Keratinocyte (primary cell): ENCODE measurements at regions not wholly inside any gene's neighbourhood (a gene's known extent, or its start where the extent isn't known, plus 50 kb on each side); places are given as distances from the start of the nearest gene placed in this dataset.

Source experiments
- DNase-seq: peaks from one replicate; pipeline ENCODE4 v3.0.0-alpha.2; 2011; ENCODE audit warnings: low read depth, missing footprints, low spot score
- FAIRE-seq: peaks from 2 replicates; lab custom pipeline; 2011; peaks lifted over from hg19 to GRCh38; lab: Jason Lieb, UNC
- H2AFZ ChIP-seq: 2 replicates; pipeline ENCODE4 v1.6.0; 2012; ENCODE audit warnings: low read length, control low read depth, inconsistent platforms; ENCODE audit not compliant: control insufficient read depth
- H3K27ac ChIP-seq: 2 replicates; pipeline ENCODE4 v1.5.1; 2011; ENCODE audit warnings: low read length; ENCODE audit not compliant: control insufficient read depth, insufficient read depth
- H3K27me3 ChIP-seq: 3 replicates; pipeline ENCODE4 v1.6.0; 2011; ENCODE audit warnings: low read length; ENCODE audit not compliant: control insufficient read depth, insufficient read depth; ENCODE audit errors: extremely low read depth
- H3K36me3 ChIP-seq, 2 experiments: 2 replicates in 1 of 2; 3 replicates in 1 of 2; pipeline ENCODE4 v1.5.1; 2011; ENCODE audit warnings: low read length in 2 of 2, mild to moderate bottlenecking in 1 of 2; ENCODE audit not compliant: control insufficient read depth in 2 of 2, insufficient read depth in 2 of 2; ENCODE audit errors: extremely low read depth in 1 of 2
- H3K4me1 ChIP-seq: 3 replicates; pipeline ENCODE4 v1.5.1; 2011; ENCODE audit warnings: low read length; ENCODE audit not compliant: control insufficient read depth, insufficient read depth; ENCODE audit errors: extremely low read depth
- H3K4me2 ChIP-seq: 3 replicates; pipeline ENCODE4 v1.6.0; 2011; ENCODE audit warnings: low read depth, low read length; ENCODE audit not compliant: control insufficient read depth, insufficient read depth; ENCODE audit errors: extremely low read depth
- H3K4me3 ChIP-seq, 3 experiments: fragments of 200-600 bp in 1 of 3; sonication (generic) in 1 of 3; 2 replicates in 2 of 3; 3 replicates in 1 of 3; pipeline ENCODE4 v1.5.1; 2011 to 2016; ENCODE audit warnings: low read length in 3 of 3, mild to moderate bottlenecking in 3 of 3, control low read depth in 2 of 3, inconsistent platforms in 1 of 3, low read depth in 1 of 3, mixed read lengths in 1 of 3, mixed run types in 1 of 3, moderate library complexity in 1 of 3; ENCODE audit not compliant: control insufficient read depth in 2 of 3, insufficient read depth in 2 of 3; ENCODE audit errors: extremely low read depth in 1 of 3
- H3K79me2 ChIP-seq: 2 replicates; pipeline ENCODE4 v1.6.0; 2012; ENCODE audit warnings: low read length; ENCODE audit not compliant: control insufficient read depth, insufficient read depth
- H3K9ac ChIP-seq: 3 replicates; pipeline ENCODE4 v1.6.0; 2011; ENCODE audit warnings: low read length; ENCODE audit not compliant: control insufficient read depth, insufficient read depth; ENCODE audit errors: extremely low read depth
- H3K9me1 ChIP-seq: 3 replicates; pipeline ENCODE4 v1.6.0; 2011; ENCODE audit warnings: low read length; ENCODE audit not compliant: control insufficient read depth, insufficient read depth; ENCODE audit errors: extremely low read depth
- H3K9me3 ChIP-seq: 2 replicates; pipeline ENCODE4 v1.5.1; 2012; ENCODE audit warnings: low read depth, low read length; ENCODE audit not compliant: control insufficient read depth
- H4K20me1 ChIP-seq: 3 replicates; pipeline ENCODE4 v1.6.0; 2011; ENCODE audit warnings: low read length; ENCODE audit not compliant: control insufficient read depth, insufficient read depth; ENCODE audit errors: extremely low read depth
- EZH2 ChIP-seq: IDR thresholded peaks from one replicate; pipeline ENCODE4 v1.6.1; 2012; ENCODE audit warnings: inconsistent platforms, mild to moderate bottlenecking, low read length, moderate library complexity
- dilution Hi-C: fragments of 300-500 bp; cut with MboI; formaldehyde crosslinking; loops from one replicate; pipeline ENCODE4 v1.7.0; 2020; ENCODE audit warnings: low sequenced_read_pairs; ENCODE audit not compliant: extremely low pct_ligation_motif_present
- TF ChIP-seq, protein P1 (sequence below), 3 experiments: IDR thresholded peaks in 1 of 3; conservative IDR thresholded peaks in 1 of 3; optimal IDR thresholded peaks in 1 of 3; 2 replicates in 2 of 3; 3 replicates in 1 of 3; pipeline versions ENCODE3 to v1.5.1; 2011; ENCODE audit warnings: low read length in 3 of 3, mild to moderate bottlenecking in 3 of 3, moderate library complexity in 2 of 3, control low read depth in 1 of 3, inconsistent platforms in 1 of 3; ENCODE audit not compliant: insufficient read depth in 2 of 3; ENCODE audit errors: extremely low read depth in 1 of 3

DNA sequence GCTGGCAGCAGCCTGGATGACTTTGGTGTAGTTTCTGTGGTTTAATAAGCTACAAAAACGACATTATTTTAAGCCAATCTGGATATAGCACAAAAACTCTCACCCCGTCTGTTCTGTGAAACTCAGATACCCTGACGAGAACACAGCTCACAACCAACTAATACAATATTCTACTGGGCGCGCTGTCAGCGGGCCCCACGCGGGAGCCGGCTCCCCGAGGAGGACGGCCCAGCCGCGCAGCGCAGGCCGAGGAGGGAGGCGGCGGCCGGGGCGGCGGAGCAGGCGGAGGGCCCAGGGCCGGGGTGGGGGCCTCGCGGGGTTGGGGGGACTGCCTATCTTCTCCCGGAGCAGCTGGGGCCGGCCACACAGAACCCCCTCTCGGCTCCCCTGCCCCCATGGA lies 87.2 kb upstream of the POU3F1 start:
- no peak overlapping the region for H3K27ac ChIP-seq
- no peak overlapping the region for H2AFZ ChIP-seq
- dilution Hi-C loops = no loop called here
- H3K9me3 ChIP-seq = no peaks in the 10 kb centered on the region
- FAIRE-seq (no peak), DNase-seq (no peak)
- no peaks in the 10 kb centered on the region for H3K27me3 ChIP-seq
- TF ChIP-seq, protein P1, sequence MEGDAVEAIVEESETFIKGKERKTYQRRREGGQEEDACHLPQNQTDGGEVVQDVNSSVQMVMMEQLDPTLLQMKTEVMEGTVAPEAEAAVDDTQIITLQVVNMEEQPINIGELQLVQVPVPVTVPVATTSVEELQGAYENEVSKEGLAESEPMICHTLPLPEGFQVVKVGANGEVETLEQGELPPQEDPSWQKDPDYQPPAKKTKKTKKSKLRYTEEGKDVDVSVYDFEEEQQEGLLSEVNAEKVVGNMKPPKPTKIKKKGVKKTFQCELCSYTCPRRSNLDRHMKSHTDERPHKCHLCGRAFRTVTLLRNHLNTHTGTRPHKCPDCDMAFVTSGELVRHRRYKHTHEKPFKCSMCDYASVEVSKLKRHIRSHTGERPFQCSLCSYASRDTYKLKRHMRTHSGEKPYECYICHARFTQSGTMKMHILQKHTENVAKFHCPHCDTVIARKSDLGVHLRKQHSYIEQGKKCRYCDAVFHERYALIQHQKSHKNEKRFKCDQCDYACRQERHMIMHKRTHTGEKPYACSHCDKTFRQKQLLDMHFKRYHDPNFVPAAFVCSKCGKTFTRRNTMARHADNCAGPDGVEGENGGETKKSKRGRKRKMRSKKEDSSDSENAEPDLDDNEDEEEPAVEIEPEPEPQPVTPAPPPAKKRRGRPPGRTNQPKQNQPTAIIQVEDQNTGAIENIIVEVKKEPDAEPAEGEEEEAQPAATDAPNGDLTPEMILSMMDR (optimal IDR thresholded peaks at IDR 0.05 in 1 of 3, IDR thresholded peaks at IDR 0.05 in 1 of 3, conservative IDR thresholded peaks at IDR 0.05 in 1 of 3; ENCODE audit: extremely low read depth in 1 of 3, insufficient read depth in 2 of 3, low read length in 3 of 3) = no peak
- no peak for TF ChIP-seq EZH2
- no peaks in the 10 kb centered on the region for H3K36me3 ChIP-seq
- H3K4me2 ChIP-seq = no peak overlapping the region
- H3K4me3 ChIP-seq = no peak overlapping the region
- peaks cover 19% of the 10 kb centered on the region for H3K4me1 ChIP-seq
- H3K9me1 ChIP-seq = no peaks in the 10 kb centered on the region
- no peak overlapping the region for H3K9ac ChIP-seq
- H3K79me2 ChIP-seq = no peaks in the 10 kb centered on the region
- H4K20me1 ChIP-seq = no peaks in the 10 kb centered on the region

DNA sequence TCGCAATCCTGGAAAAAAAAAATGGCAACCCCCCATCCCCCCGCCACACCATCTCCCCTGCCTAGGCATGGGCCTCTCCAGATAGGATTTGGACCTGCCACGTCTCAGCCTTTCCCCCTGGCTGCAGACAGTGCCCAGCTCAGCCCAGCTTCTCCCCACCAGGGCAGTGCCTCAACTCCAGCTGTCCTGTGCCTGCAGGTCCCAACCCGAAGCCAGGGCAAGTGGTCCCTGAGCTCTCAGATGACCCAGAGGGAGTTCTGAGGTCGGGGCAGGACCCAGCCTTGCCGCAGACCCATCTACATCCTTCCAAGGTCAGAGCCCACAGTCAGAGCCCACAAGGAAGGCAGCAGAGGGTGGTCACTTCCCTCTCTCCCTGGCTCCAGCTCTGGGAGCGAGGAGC lies 86.7 kb upstream of the POU3F1 start:
- H2AFZ ChIP-seq = no peak overlapping the region

More for the DNA sequence above, 86.7 kb upstream of the POU3F1 start:
- no peaks in the 10 kb centered on the region for H3K9me3 ChIP-seq
- dilution Hi-C loops = no loop called here
- no peaks in the 10 kb centered on the region for H3K36me3 ChIP-seq
- no peaks in the 10 kb centered on the region for H4K20me1 ChIP-seq
- no peaks in the 10 kb centered on the region for H3K27me3 ChIP-seq
- no peaks in the 10 kb centered on the region for H3K79me2 ChIP-seq
- H3K4me1 ChIP-seq = peaks cover 15% of the 10 kb centered on the region
- H3K27ac ChIP-seq = no peak overlapping the region
- H3K9ac ChIP-seq = no peak overlapping the region
- no peak overlapping the region for H3K4me3 ChIP-seq
- no peaks in the 10 kb centered on the region for H3K9me1 ChIP-seq
- FAIRE-seq (no peak), DNase-seq (no peak)
- H3K4me2 ChIP-seq = no peak overlapping the region
- TF ChIP-seq EZH2 = no peak
- TF ChIP-seq, protein P1 (optimal IDR thresholded peaks at IDR 0.05 in 1 of 3, IDR thresholded peaks at IDR 0.05 in 1 of 3, conservative IDR thresholded peaks at IDR 0.05 in 1 of 3; ENCODE audit: extremely low read depth in 1 of 3, insufficient read depth in 2 of 3, low read length in 3 of 3) = no peak
